HG02610 (cell line): ENCODE measurements at regions not wholly inside any gene's neighbourhood (a gene's known extent, or its start where the extent isn't known, plus 50 kb on each side); places are given as distances from the start of the nearest gene placed in this dataset.

Experiments used
- ATAC-seq: cut with Tn5 transposase; IDR thresholded peaks from one replicate; pipeline ENCODE4 v1.9.1; 2021; ENCODE audit warnings: mild to moderate bottlenecking, moderate library complexity; ENCODE audit not compliant: unreplicated experiment

DNA sequence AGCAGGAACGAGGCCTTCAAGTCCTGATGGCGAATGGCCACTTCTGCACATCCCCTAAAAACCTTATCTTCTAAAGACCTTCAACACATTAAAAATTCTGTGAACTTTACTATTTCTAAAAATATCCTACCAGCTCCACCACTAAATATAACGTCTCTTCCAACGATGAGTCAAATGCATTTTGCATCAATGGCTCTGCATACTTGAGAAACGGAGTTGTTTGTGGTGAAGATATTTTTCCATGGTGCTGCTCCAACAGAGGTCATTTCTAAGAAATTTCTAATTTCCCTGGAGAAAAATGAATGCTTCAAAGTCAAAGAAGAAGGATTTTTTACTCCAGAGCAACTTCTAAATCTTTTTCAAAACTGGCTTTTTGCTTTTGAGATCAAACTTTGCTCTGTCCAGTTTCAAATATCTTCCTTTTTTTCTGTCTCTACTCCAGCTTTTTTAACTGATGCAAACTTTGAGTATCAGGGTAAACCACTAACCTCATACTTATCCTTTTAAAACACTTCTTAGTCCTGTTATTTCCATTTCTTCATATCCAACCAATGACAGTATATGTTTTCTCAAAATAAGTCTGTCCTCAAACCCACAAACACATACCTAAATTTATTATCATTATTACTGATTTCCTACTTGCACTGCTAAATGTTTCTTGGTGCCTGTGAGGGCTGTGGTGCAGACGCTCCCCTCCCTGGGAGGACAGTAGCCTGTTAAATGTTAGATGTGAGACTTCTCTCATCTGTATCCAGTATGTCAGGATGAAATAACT, 258.1 kb downstream of the KLF6 start:
- ATAC-seq = no peak

DNA sequence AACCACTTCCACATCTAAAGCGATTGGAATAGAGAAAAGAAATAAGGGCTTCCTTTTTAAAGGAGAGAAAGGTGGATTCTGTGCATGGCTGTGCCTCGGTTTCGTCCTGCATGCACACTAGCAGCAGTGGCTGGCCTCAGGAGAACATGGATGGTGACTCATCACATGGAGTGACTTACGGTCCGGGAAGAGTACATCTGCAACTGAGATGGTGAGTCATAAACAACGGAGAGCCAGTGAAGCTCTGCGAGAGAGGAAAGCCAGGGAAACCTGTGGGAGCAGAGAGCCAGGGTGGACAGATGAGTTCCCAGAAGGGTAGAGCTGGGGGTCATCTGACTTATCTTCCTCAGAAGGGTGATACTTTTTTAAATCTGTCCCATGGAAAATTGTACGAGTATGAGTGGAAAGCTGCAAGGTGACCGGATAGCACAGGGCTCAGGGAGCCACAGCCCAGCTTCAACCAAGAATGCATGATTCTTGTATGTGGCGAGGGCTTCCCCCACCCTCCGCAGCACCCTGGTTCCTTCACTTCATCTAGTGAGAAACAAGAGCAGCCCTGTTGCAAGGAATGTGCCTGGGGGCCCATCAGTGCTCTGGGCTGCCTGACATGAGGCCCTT, 259.1 kb downstream of the KLF6 start:
- no peak for ATAC-seq

DNA sequence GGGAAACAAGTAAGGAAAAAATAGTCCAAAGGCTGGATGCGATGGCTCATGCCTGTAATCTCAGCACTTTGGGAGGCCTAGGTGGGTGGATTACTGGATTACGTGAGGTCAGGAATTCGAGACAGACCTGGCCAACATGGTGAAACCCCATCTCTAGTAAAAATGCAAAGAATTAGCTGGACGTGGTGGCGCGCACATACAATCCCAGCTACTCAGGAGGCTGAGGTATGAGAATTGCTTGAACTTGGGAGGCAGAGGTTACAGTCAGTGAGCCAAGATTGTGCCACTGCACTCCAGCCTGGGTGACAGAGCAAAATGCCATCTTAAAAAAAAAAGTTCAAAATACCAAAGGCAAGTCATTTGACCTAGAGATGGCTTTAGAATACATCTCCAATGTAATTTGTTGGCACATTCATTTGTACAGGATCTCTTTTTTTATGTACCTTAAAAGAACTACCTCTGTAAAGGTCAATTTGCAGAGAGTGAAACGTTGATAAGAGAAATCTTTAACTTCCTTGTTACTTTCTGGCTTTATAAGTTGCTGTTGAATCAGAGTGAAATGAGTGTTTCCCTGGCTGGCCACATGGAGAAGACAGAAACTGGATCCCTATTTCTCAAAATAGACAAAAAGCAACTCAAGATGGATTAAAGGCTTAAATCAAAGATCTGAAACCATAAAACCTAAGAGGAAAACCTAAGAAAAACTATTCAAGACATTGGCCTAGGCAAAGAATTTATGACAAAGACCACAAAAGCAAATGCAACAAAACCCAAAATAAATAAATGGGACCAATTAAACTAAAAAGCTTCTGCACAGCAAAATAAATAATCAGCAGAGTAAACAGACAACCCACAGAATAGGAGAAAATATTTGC, 260.7 kb downstream of the KLF6 start:
- no peak for ATAC-seq

DNA sequence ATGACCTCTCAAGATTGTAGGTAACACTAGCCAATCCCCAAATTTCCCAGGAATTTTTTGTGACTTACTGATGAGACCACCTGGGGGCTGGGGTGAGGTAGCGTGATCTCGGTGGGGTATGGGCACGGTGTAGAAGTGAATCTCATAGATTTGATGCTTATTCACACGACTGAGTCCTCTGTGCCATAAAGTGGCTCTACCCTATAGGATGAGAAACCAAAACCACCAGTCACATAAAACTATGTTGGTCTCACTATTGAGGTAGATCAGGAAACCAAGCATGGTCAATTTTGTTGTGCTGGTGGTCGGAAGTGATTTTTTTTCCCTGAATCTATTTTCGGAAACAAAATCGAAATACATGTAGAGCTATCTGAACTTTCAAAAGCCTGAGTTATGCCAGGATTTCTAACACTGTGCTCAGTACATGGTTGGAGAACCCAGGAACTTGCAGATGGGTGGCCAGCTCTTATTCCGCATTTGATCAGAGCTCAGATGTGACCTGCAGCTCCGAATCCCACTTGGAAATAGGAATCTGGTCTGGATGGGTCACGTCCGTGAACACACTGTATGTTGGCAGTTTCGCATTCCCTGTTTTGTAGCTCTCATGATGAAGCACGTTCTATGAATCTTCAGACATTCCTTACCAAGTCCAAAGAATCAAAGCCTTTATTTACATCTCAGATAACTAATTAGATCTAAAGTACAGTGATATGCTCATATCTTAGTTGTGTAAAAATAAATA, 261.5 kb downstream of the KLF6 start:
- ATAC-seq = no peak

DNA sequence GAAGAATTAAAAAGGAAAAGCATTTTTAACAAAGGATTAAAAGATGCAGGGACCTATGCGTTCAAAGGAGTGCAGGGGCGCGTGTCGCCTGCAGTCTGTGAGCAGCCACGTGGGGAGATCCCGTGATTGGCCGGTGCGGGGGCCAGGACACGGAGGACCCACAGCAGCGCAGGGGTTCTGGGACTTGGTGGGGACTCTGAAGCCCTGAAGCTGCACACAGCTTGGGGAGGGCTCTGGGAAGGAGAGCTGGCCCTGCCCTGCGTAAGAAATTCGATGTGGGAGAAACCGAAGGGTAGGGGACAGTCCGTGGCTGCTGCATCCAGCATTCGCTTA, 268.1 kb downstream of the KLF6 start:
- no peak for ATAC-seq

DNA sequence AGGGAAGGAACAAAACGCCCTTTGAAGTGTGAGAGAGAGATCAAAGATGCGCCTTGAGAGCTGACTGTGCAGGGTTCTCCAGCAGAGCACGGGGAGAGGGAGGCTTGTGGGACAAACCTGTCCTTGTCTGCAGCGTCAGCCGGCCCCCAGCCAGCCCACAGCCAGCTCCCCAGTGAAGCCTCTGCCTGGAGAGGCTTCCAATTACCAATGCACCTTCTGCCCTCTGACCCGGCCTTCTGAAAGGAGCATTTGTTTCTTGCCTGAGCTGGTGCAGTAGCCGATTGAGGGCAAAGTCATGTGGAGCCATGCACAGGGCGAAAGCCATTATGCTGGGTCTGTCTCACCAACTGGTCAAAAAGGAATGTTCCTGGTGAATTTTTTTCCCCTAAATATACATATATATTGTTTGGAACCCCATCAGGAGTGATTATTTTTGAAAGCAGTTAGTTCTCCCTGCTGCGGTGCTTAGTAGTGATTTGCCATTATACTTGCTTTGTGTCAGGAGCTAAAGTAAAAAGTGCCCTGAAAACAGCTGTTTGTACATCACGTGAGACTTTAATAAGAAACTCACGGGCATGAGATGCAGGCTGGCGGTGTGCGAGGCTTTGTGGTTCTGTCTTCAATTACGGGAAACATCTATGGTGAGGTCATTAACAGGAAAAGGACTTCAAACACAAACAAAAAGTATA, 268.6 kb downstream of the KLF6 start:
- no peak for ATAC-seq

DNA sequence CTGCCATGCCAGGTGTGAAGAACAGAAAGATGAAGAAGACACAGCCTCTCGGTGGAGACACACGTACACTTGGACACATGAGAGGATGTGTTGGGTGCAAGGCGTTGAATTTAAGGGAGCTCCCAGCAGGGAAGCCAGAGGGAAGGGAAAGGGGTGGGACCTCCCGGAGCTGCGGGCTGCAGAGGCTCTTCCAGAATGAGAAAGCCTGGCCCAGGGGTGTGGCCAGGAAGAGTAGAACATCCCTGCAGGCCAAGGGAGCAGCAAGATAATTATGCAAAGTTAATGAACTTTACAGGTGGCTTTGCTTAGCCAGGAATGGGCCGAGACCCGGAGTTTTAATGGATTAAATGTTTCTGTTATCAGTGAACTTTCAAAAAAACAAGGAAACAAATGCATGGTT, 270.3 kb downstream of the KLF6 start:
- no peak for ATAC-seq

DNA sequence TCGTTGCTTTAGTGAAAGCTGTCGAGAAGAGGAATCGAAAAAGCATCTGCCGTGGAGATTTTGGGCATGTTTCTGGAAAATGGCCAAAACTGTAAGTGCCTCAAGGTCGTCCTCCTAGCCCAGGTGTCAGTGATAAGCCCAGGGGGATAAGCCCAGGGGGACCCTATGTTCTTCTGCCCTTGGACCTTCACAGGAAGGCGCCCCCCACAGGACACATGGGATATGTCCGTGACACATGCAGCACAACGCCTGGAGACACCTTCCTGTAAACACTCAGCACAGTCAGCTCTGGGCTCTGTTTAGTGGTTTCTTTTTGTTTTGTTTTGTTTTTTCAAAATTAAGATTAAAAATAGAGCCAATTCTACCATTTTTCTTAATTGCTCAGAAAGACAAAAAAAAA, 272.7 kb downstream of the KLF6 start:
- ATAC-seq = no peak

DNA sequence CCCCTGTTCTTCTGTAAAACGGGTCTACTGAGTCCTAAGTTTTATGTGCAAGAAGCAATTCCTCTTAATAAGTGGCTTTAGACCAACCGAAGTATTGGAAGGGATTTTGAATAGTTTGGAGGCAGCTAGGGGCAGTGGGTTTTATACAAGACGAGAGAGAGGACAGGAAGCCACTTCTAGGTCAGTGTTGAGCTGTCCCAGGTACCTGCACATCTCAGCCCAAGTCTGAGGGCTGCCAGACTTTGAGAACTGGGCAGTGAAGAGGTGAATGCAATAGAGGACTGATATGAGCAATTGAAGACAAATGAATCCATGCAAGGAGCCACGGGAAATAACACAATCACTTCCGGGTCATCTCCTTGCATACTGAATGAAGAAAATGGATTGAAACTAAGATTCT, 273.5 kb downstream of the KLF6 start:
- no peak for ATAC-seq

DNA sequence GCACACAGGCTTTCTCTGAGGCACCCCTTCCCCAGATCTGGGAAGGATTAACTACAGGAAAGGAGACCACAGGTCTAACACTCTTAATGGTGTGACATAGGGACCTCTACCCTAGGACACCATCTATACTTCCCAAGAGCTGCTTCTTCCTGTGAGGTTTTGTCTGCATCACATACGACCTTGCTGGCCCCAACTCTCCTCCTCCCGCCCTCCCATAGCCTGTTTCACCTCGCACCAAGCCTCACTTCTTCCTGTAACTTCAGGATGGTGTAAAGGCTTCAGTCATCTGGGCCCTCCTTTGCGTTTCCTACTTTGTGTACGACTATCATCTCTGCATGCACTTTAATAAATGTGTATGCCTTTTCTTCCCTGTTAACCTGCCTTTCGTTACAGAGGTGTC, 274.3 kb downstream of the KLF6 start:
- no peak for ATAC-seq

DNA sequence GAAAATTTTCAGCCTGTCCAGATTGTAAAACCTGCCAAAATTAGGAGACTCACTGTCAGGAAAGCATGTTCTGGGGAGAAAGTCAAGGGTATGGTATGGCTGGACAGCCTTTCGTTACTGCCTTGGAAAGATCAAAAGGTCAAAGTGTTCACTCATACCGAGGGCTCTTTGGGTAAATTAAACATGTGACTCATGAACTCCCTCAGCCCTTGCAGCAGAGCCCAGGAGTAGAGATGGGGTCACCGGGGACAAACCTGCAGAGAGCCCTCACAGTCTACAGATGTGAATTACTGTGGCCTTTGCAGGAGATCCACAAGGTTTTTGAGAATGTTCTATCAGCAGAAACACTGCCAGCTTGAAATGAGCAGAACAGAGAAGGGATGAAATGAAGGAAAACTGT, 275.7 kb downstream of the KLF6 start:
- no peak for ATAC-seq

DNA sequence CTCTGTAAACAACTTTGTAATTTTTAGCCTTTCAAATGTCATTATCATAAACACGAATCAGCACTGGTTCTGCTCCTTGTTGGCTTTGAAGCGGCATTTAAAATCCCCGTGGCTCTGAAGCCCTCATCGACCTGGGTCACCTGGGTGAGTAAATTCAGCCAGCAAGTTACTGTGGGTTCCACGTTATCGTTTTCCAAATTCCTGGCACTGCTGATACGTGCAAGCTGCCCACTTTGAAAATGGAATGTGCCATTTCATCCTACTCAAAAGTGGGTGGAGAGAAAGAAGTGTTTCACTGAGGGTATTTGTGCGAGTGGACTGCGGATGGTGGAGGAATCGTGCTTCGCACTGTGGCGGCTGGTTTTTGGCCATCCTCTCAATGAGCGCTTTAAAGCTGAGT, 281.7 kb downstream of the KLF6 start:
- no peak for ATAC-seq

DNA sequence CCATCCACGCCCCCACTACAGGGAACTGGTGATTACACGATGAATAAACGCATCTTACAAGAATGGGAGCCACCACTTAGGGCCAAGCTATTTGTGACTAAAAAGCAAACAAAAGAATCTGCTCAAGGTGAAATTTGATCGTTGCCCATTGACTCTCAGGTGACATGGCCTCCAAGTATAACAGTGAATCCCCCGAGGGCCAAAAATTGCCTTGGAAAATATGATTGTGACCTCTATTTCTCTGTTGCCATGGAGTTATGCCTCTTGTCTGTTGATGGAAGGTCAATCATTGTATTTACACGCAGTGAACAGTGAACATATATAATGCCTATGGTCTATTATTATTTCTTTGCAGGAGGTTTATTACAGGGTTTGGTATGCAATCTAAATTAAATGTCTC, 282.3 kb downstream of the KLF6 start:
- ATAC-seq = no peak

DNA sequence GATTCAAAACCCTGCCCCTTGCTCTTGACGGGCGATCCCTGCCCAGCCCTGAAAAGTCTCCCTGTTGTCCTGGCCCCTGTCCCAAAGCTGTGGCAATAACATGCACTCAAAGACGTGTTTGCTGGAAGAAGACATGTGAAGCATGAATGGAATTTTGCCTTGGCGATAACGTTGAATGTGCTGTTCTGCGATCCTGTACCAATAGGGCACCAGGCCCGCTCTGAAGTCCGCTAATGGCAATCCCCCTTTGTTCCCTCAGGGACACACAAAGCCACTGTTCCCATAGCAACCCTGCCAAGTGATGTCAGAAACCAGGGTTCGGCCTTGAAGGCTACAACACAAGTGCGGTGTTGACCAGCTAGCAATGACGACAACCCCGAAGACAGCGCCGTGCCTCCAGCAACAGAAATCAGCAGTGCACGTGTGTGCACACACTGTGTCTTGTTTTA, 284.6 kb downstream of the KLF6 start:
- no peak for ATAC-seq

DNA sequence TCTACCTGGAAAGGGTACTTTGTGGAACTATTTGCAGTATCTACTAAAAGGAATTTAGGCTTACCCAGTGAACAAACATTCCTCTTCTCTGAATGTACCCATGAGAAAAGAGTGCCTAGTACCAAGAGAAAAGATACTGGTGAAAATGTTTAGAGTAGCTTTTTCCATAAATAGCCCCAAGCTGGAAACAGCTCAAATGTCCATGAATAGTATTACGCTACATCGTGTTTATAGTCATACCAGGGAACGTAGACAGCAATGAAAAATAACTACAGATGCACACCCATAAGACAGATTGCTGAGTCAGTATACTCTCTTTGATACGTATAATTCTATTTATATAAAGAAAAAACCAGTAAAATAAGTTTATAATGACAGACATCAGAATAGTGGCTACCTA, 285.9 kb downstream of the KLF6 start:
- ATAC-seq = no peak

DNA sequence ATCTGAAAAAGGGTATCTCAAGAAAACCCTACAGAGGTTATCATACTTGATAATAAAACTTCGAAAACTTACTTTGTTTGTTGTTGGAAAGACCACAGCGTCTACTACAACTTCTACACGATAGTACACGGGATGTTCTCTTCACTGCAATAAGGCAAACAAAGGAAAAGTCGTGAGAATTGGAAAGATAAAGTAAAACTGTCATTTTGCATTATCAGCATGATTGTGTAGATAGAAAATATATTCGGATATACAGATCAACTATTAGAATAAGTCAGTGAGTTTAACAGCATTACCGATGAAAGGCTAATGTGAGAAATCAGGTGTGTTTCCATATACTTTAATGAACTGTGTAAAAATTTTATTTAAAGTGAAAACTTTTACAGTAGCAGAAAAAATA, 287.4 kb downstream of the KLF6 start:
- no peak for ATAC-seq

DNA sequence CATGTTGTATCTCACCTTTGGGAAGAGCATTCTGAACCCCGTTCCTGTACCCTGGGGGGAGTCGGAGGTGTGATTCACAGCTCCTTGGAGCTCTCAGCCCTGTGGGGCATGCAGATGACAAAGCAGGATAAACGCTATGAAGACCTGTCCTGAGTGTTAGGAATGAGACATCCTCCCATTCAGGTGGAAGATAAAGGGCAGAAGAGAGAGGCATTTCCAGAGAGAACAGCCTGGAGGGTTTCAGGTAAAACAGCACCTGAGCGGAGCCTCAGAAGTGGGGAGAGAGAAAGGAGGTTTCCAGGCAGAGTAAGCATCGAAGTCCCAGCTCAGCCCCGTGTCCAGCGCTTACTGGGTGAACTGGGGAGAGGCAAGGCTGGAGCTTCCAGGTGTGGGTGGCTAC, 288.9 kb downstream of the KLF6 start:
- ATAC-seq = no peak

DNA sequence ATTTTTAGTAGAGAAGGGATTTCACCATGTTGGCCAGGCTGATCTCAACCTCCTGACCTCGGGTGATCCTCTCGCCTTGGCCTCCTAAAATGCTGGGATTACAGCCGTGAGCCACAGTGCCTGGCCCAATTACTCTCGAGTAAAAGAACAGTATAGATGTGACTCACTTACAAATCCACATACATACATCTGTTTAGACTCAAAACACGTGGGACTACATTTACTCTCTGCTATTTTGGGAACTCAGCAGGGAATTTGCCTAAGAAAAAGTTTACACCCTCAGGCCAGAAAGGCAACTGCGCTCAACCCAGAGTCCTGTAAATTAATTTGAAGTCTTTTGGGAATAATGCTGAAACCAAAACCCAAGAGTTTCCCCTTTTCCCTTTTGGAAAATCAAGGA, 289.7 kb downstream of the KLF6 start:
- ATAC-seq = no peak

DNA sequence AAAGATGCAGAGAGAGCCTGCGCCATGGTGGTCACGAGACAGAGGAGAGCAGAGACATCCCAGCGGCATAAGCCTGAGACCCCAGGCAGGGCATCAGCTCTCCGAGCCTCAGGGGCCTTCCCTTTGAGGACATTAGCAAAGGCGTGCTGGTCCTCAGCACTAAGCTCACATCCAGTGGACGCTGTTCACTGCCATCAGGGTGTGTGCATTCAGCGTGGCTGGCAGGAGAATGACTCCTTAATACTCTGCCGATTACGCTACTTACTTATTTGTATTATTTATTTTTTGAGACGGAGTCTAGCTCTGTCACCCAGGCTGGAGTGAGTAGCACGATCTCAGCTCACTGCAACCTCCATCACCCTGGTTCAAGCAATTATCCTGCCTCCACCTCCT, 290.2 kb downstream of the KLF6 start:
- no peak for ATAC-seq

DNA sequence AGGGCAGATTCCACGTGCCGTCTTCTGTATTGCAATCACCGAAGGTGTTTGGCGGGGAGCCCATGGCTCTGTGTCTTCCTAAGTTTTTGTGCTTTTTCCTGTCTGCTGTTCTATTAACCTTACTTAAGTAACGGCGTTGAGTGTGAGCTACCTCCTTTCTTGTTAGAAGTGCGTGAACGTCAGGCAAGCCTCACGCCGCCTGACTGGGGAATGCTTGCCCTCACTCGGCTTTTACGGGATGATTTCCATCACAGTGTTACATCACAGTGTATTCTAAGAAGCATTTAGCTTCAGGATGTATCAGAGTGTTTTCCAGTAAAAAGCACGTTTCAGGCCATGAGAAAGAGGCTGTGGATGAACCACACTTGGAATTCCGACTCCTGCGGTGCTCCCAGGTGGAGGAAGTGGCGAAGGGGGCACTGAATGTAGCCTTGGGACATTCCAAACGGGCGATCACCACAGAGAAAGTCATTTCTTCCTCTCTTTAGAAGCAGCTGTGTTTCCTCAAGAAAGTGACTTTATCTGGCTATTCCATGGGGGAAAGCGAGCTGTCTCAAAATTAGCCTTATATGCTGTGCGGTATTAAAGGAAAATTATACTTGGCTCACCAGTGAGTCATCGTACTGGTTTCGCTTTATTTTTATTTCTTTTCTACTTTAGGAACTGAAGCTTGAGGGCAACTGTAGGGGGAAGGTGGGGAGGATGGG, 290.7 kb downstream of the KLF6 start:
- no peak for ATAC-seq
